ENCODE measurements at regions not wholly inside any gene's neighbourhood (a gene's known extent, or its start where the extent isn't known, plus 50 kb on each side); places are given as distances from the start of the nearest gene placed in this dataset.

DNA sequence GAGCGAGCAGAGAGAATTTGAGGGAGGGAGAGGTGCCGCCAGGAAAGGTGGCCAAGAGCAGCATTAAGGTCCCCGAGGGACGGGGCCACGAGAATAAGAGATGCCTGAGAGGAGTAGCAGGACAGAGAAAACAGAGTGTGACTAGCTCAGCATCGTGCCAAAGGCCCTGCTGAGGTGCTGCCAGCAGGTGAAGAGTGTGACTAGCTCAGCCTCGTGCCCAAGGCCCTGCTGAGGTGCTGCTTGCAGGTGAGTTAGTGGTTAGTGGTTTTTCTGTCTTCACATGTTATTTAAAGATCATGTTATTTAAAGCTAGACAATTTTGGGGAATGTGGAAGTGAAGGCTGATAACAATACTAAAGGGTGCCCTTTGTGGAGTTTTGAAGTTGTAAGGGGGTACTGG lies 464.5 kb upstream of the FAT1 start:
- Histone ChIP-seq H3K9me3 (ENCODE audit: low read depth) (no peaks in the 10 kb centered on the region), H3K36me3 (no peaks in the 10 kb centered on the region), H3K4me3 (no peak overlapping the region), H3K4me1 (ENCODE audit: low read depth) (no peaks in the 10 kb centered on the region), H3K27me3 (no peaks in the 10 kb centered on the region), H3K27ac (no peak overlapping the region)
- DNase-seq (ENCODE audit: low read depth in 1 of 2, low spot score in 1 of 2) = no peak
- TF ChIP-seq, protein P1, sequence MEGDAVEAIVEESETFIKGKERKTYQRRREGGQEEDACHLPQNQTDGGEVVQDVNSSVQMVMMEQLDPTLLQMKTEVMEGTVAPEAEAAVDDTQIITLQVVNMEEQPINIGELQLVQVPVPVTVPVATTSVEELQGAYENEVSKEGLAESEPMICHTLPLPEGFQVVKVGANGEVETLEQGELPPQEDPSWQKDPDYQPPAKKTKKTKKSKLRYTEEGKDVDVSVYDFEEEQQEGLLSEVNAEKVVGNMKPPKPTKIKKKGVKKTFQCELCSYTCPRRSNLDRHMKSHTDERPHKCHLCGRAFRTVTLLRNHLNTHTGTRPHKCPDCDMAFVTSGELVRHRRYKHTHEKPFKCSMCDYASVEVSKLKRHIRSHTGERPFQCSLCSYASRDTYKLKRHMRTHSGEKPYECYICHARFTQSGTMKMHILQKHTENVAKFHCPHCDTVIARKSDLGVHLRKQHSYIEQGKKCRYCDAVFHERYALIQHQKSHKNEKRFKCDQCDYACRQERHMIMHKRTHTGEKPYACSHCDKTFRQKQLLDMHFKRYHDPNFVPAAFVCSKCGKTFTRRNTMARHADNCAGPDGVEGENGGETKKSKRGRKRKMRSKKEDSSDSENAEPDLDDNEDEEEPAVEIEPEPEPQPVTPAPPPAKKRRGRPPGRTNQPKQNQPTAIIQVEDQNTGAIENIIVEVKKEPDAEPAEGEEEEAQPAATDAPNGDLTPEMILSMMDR (IDR thresholded peaks at IDR 0.05; ENCODE audit: low read depth, low read length) = no peak

DNA sequence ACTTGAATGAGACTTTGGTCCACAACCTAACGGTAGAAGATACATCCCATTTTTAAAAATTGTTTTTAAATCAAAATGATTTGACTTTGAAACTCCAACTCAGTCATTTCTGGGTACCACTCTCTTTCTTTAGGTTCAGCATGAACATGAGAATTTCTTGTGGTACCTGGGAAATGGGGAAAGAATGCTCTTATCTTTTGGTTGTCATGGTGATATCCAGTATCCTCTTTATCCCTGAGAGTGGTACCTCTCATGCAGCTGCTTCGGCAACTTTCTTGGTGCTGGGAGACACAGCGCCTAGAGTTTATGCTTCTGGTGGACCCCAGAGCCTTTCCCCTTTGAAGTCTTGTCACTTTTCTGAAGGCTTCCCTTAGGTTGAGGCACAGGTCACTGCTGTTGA lies 465.1 kb upstream of the FAT1 start:
- DNase-seq (ENCODE audit: low read depth in 1 of 2, low spot score in 1 of 2) = no peak
- Histone ChIP-seq H3K4me3 (no peak overlapping the region), H3K27ac (no peak overlapping the region), H3K36me3 (no peaks in the 10 kb centered on the region), H3K27me3 (no peaks in the 10 kb centered on the region), H3K9me3 (ENCODE audit: low read depth) (no peaks in the 10 kb centered on the region), H3K4me1 (ENCODE audit: low read depth) (no peaks in the 10 kb centered on the region)
- TF ChIP-seq, protein P1 (IDR thresholded peaks at IDR 0.05; ENCODE audit: low read depth, low read length) = no peak

DNA sequence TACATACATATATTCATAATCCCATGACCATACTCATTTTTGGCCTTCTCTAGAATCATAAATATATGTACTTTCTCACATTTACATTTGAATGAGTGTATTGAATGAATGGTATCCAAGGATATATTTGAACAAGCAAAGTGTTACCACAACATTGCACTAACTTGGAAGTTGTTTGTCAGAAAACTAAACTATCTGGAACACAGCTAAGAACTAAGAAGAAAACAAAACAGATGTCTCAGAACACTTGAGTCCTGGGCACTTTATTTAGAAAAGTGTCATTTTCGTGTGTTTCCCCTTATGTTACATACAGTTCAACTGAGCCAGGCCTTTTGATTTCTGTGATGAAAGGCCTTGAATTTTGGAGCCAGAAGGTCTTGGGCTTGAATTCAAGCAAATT lies 466.7 kb upstream of the FAT1 start:
- no peak overlapping the region for H3K27ac ChIP-seq
- H3K27me3 ChIP-seq = no peaks in the 10 kb centered on the region
- DNase-seq (ENCODE audit: low read depth in 1 of 2, low spot score in 1 of 2) = no peak
- no peaks in the 10 kb centered on the region for H3K9me3 ChIP-seq (ENCODE audit: low read depth)
- no peak overlapping the region for H3K4me3 ChIP-seq
- no peaks in the 10 kb centered on the region for H3K4me1 ChIP-seq (ENCODE audit: low read depth)
- H3K36me3 ChIP-seq = no peaks in the 10 kb centered on the region
- TF ChIP-seq, protein P1 (IDR thresholded peaks at IDR 0.05; ENCODE audit: low read depth, low read length) = no peak

DNA sequence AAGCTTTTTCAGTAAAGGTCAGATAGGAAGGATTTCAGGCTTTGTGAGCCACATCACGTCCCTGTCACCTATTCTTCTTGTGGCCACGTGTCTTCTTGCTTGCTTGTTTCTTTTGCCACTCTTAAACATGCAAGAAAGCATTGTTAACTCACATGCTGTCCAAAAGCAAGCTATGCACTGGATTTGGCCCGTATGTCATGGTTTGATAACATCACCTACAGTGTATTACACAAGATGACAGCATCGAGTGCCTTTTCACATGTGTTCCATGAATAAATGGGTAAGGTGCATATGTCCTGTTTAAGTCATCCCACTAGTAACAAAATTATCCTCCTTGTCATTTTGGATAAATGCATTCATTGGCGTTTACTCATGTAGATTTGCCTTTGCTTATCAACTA lies 468.0 kb upstream of the FAT1 start:
- no peak overlapping the region for H3K27ac ChIP-seq

DNA sequence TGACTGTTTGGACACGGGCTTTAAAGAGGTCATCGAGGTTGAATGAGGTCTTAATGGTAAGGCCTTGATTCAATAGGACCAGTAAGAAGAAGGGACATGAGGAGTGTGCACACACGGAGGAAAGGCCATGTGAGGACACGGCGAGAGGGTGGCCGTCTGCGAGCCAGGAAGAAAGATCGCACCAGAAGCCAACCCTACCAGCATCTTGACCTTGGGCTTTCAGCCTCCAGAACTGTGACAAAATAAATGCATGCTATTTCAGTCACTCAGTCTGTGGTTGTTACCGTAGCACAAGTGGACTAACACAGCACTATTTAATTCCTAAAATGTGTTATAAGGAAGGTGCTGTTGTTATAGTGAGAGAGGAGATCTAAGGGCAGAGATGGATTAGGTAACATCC lies 468.6 kb upstream of the FAT1 start:
- Histone ChIP-seq H3K36me3 (no peaks in the 10 kb centered on the region), H3K27ac (no peak overlapping the region), H3K4me1 (ENCODE audit: low read depth) (no peaks in the 10 kb centered on the region), H3K27me3 (no peaks in the 10 kb centered on the region), H3K4me3 (no peak overlapping the region), H3K9me3 (ENCODE audit: low read depth) (no peaks in the 10 kb centered on the region)
- TF ChIP-seq, protein P1 (IDR thresholded peaks at IDR 0.05; ENCODE audit: low read depth, low read length) = no peak
- DNase-seq (ENCODE audit: low read depth in 1 of 2, low spot score in 1 of 2) = no peak

More for the DNA sequence above, 468.0 kb upstream of the FAT1 start:
- Histone ChIP-seq H3K27me3 (no peaks in the 10 kb centered on the region), H3K9me3 (ENCODE audit: low read depth) (no peaks in the 10 kb centered on the region), H3K4me1 (ENCODE audit: low read depth) (no peaks in the 10 kb centered on the region), H3K36me3 (no peaks in the 10 kb centered on the region), H3K4me3 (no peak overlapping the region)
- DNase-seq (ENCODE audit: low read depth in 1 of 2, low spot score in 1 of 2) = no peak
- TF ChIP-seq, protein P1 (IDR thresholded peaks at IDR 0.05; ENCODE audit: low read depth, low read length) = no peak

DNA sequence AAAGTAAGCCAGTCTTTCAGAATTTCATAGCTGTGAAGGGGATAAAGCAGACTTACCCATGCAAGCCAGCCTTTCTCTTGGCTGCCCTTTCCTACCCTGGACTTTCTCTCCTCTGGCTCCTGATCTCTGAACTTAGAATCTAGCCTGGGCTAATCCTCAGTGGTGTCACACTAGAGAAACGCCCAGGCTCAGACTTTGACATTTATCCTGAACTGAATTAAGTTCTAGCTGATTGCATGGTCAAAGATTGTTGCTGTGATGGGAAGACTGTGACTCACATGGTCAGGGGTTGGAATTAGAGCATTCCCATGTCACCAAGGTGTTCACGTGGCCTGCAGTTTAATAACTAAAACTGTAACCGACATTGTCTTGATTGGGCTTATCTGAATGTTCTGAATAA lies 469.5 kb upstream of the FAT1 start:
- Histone ChIP-seq H3K9me3 (ENCODE audit: low read depth) (no peaks in the 10 kb centered on the region), H3K4me3 (no peak overlapping the region), H3K36me3 (no peaks in the 10 kb centered on the region), H3K27ac (no peak overlapping the region), H3K4me1 (ENCODE audit: low read depth) (no peaks in the 10 kb centered on the region), H3K27me3 (no peaks in the 10 kb centered on the region)
- TF ChIP-seq, protein P1 (IDR thresholded peaks at IDR 0.05; ENCODE audit: low read depth, low read length) = no peak
- no peak for DNase-seq (ENCODE audit: low read depth in 1 of 2, low spot score in 1 of 2)
